GM19324 (cell line): ENCODE measurements at regions not wholly inside any gene's neighbourhood (a gene's known extent, or its start where the extent isn't known, plus 50 kb on each side); places are given as distances from the start of the nearest gene placed in this dataset.

Experiments
- ATAC-seq: cut with Tn5 transposase; IDR thresholded peaks from one replicate; pipeline ENCODE4 v1.9.1; 2021; ENCODE audit warnings: mild to moderate bottlenecking, moderate library complexity; ENCODE audit not compliant: unreplicated experiment, low FRiP score

GRCh38 chr1:102084771-102085535 lies 88.2 kb upstream of the OLFM3 start:
- no peak for ATAC-seq

GRCh38 chr1:102083192-102083591 lies 86.5 kb upstream of the OLFM3 start:
- no peak for ATAC-seq

DNA sequence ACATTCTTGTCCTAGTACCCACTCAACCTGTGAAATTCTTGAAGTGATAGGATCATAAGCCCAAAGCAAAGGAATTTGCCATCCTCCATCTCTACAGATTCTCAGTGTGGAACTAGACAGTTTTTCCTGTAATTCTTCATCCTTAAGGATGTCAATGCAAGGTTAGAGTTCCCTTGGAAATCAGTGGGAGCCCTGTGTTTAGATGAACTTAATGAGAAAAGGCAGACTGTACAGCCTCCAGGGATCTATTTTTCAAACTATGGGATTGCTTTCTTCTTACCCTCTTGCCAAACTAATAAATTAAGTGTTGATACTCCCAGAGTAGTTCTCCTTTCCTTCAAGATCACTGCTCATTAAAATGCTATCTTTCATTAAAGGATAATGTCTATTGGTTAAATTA lies 78.1 kb upstream of the OLFM3 start:
- ATAC-seq, result no peak

DNA sequence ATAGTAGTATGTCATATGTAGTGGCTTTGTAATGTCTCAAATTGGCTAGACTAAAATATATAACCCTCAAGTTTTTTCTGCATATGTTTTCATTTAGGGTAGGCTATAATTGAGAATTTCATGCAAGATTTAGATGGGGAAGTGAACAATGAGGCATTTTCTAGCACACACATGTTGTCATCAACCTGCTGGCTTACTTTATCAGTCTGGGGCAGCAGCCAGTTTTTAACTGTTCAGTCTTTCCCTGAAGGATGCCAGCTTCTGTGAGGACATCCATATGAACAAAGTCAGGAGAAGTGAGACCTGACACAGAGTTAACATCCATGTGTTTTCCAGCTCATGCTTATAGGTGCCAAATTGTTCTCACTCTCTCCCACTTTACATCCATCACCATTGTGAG lies 74.7 kb upstream of the OLFM3 start:
- no peak for ATAC-seq

GRCh38 chr1:102050556-102050955 lies 53.8 kb upstream of the OLFM3 start:
- ATAC-seq, result no peak

DNA sequence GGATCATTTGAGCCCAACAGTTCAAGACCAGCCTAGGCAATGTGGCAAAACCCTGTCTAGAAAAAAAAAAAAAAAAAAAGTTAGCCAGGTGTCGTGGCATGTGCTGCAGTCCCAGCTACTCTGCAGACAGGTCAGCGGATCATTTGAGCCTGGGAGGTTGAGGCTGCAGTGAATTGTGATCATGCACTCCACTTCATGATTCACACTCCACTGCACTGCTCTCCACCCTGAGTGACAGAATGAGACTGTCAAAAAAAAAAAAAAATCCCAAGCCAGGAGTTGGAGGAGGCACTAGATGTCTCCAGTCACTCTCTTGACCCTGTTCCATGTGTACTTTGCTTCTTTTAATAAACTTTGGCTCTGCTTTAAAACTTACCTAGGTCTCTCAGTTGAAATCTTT lies 51.0 kb upstream of the OLFM3 start:
- no peak for ATAC-seq
